ENCODE measurements at regions not wholly inside any gene's neighbourhood (a gene's known extent, or its start where the extent isn't known, plus 50 kb on each side); places are given as distances from the start of the nearest gene placed in this dataset.

DNA sequence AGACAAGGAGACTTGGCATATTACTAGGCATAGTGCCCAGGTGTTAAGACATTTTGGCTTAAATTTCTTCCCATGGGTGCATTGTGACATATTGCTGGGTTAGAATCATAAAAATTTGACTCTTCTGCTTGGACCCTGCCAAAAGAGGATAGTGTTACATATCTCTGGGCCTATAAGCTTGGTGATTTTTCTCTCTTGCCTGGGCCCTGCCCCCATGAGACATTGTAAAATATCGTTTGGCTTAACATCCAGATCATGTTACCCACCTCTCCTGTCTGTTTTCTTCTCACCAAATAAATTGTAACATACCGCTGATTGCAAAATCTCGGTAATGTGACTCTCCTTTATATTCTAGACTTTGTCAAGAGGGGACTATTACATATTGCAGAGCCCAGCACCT is 836.4 kb upstream of the TSPY4 start:
- Histone ChIP-seq H3K4me1 (no peaks in the 10 kb centered on the region), H3K27me3 (no peaks in the 10 kb centered on the region), H3K36me3 (no peaks in the 10 kb centered on the region), H3K27ac (no peak overlapping the region), H3K9me3 (no peaks in the 10 kb centered on the region), H3K4me3 (no peak overlapping the region)
- no peak for DNase-seq (ENCODE audit: low spot score in 2 of 2)
- WGBS, 2 donors: 62% methylated on average over 3 of the region's 3 CpGs; no CpG with 5 or more reads in 1 of the 2 donors
- no peak for TF ChIP-seq POLR2A (IDR thresholded peaks at IDR 0.05)
- no peak for TF ChIP-seq EP300 (IDR thresholded peaks at IDR 0.05)
- TF ChIP-seq, protein P1, sequence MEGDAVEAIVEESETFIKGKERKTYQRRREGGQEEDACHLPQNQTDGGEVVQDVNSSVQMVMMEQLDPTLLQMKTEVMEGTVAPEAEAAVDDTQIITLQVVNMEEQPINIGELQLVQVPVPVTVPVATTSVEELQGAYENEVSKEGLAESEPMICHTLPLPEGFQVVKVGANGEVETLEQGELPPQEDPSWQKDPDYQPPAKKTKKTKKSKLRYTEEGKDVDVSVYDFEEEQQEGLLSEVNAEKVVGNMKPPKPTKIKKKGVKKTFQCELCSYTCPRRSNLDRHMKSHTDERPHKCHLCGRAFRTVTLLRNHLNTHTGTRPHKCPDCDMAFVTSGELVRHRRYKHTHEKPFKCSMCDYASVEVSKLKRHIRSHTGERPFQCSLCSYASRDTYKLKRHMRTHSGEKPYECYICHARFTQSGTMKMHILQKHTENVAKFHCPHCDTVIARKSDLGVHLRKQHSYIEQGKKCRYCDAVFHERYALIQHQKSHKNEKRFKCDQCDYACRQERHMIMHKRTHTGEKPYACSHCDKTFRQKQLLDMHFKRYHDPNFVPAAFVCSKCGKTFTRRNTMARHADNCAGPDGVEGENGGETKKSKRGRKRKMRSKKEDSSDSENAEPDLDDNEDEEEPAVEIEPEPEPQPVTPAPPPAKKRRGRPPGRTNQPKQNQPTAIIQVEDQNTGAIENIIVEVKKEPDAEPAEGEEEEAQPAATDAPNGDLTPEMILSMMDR (IDR thresholded peaks at IDR 0.05): no peak

DNA sequence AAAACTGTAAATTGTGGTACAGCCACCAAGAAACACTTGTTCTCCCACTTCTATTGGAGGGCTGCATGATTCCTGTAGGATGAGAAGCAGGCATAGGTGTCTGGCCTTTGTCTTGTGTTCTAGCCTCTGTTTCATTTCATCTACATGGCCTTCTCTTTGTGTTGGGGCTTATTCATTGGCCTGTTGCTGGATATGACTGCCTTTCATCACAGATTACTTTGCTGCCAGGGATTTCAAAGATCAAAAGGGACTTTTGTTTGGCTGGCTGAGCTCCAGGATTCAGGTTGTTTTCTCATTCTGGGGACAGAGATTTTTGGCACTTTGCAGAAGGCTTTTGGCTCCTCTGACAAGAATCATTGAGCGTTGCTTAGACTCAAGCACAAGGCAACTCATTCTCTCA is 803.8 kb upstream of the TSPY4 start:
- H3K27me3 ChIP-seq: no peaks in the 10 kb centered on the region
- WGBS, 2 donors: no CpG with 5 or more reads among the region's 1 CpG
- H3K4me3 ChIP-seq: no peak overlapping the region
- DNase-seq (ENCODE audit: low spot score in 2 of 2): no peak
- no peaks in the 10 kb centered on the region for H3K36me3 ChIP-seq
- H3K27ac ChIP-seq: no peak overlapping the region
- H3K9me3 ChIP-seq: no peaks in the 10 kb centered on the region
- H3K4me1 ChIP-seq: no peaks in the 10 kb centered on the region
- no peak for TF ChIP-seq POLR2A (IDR thresholded peaks at IDR 0.05)
- TF ChIP-seq, protein P1 (IDR thresholded peaks at IDR 0.05): no peak
- no peak for TF ChIP-seq EP300 (IDR thresholded peaks at IDR 0.05)

GRCh38 chrY:8535704-8536103 is 801.6 kb upstream of the TSPY4 start:
- H3K4me3 ChIP-seq: no peak overlapping the region
- WGBS, 2 donors: 92% methylated on average over 6 of the region's 6 CpGs; no CpG with 5 or more reads in 1 of the 2 donors
- TF ChIP-seq POLR2A (IDR thresholded peaks at IDR 0.05) (no peak), EP300 (IDR thresholded peaks at IDR 0.05) (no peak)
- TF ChIP-seq, protein P1 (IDR thresholded peaks at IDR 0.05): no peak
- H3K27ac ChIP-seq: no peak overlapping the region
- H3K36me3 ChIP-seq: no peaks in the 10 kb centered on the region
- H3K27me3 ChIP-seq: no peaks in the 10 kb centered on the region
- DNase-seq (ENCODE audit: low spot score in 2 of 2): no peak
- H3K4me1 ChIP-seq: no peaks in the 10 kb centered on the region
- no peaks in the 10 kb centered on the region for H3K9me3 ChIP-seq

DNA sequence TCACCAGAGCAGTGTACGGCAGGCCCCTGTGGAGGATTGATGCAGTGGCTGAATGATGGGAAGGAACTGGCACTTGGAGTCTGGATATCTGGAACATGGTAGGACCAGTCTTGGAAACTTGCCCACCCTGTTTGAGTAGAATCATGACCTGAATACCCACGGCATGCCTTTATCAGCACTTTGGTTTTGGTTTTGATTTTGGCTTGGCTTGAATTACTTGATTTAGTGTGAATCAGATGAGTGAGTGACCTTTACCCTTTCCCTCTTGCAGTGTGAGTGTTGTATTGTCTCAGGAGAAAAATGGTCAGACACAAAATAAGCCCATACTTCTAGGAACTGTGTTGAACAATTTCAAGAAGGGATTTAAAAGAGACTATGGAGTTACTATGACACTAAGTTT is 801.0 kb upstream of the TSPY4 start:
- H3K36me3 ChIP-seq: no peaks in the 10 kb centered on the region
- WGBS, 2 donors: 76% methylated on average over 2 of the region's 2 CpGs; no CpG with 5 or more reads in 1 of the 2 donors
- H3K4me1 ChIP-seq: no peaks in the 10 kb centered on the region
- no peaks in the 10 kb centered on the region for H3K27me3 ChIP-seq
- no peak overlapping the region for H3K27ac ChIP-seq
- DNase-seq (ENCODE audit: low spot score in 2 of 2): no peak
- no peaks in the 10 kb centered on the region for H3K9me3 ChIP-seq
- H3K4me3 ChIP-seq: no peak overlapping the region
- no peak for TF ChIP-seq EP300 (IDR thresholded peaks at IDR 0.05)
- TF ChIP-seq POLR2A (IDR thresholded peaks at IDR 0.05): no peak
- TF ChIP-seq, protein P1 (IDR thresholded peaks at IDR 0.05): no peak

GRCh38 chrY:8541306-8541705 is 796.0 kb upstream of the TSPY4 start:
- H3K4me1 ChIP-seq: no peaks in the 10 kb centered on the region
- no peak overlapping the region for H3K4me3 ChIP-seq
- no peak for DNase-seq (ENCODE audit: low spot score in 2 of 2)
- 76% methylated on average over 4 of the region's 4 CpGs; no CpG with 5 or more reads in 1 of the 2 donors for WGBS, 2 donors
- H3K27me3 ChIP-seq: no peaks in the 10 kb centered on the region
- H3K27ac ChIP-seq: no peak overlapping the region
- no peaks in the 10 kb centered on the region for H3K9me3 ChIP-seq
- H3K36me3 ChIP-seq: no peaks in the 10 kb centered on the region
- no peak for TF ChIP-seq EP300 (IDR thresholded peaks at IDR 0.05)
- TF ChIP-seq, protein P1 (IDR thresholded peaks at IDR 0.05): no peak

All from tibial nerve (tissue), 4 donors.